Suprapubic skin (tissue), 4 donors: ENCODE measurements at regions not wholly inside any gene's neighbourhood (a gene's known extent, or its start where the extent isn't known, plus 50 kb on each side); places are given as distances from the start of the nearest gene placed in this dataset.

Experiments
- DNase-seq, 2 donors: peaks; one replicate each; pipeline ENCODE4 v3.0.0-alpha.2; 2019; ENCODE audit warnings: low spot score in 2 of 2
- H3K27ac ChIP-seq: fragments of 200-600 bp; sonication (generic); one replicate; pipeline ENCODE4 v1.5.1; 2019
- H3K27me3 ChIP-seq: fragments of 200-600 bp; sonication (generic); one replicate; pipeline ENCODE4 v1.5.1; 2019
- H3K36me3 ChIP-seq: fragments of 200-600 bp; sonication (generic); one replicate; pipeline ENCODE4 v1.5.1; 2019
- H3K4me1 ChIP-seq: fragments of 200-600 bp; sonication (generic); one replicate; pipeline ENCODE4 v1.5.1; 2019
- H3K4me3 ChIP-seq: fragments of 200-600 bp; sonication (generic); one replicate; pipeline ENCODE4 v1.5.1; 2019; ENCODE audit warnings: mild to moderate bottlenecking
- H3K9me3 ChIP-seq: fragments of 200-600 bp; sonication (generic); one replicate; pipeline ENCODE4 v1.5.1; 2019
- CTCF ChIP-seq, 2 donors: fragments of 200-600 bp in 1 of 2; fragments of 450-650 bp in 1 of 2; sonication (generic) in 1 of 2; IDR thresholded peaks; one replicate each; pipeline ENCODE4 v1.5.1; 2016 to 2019; ENCODE audit warnings: antibody characterized with exemption in 2 of 2, mild to moderate bottlenecking in 1 of 2, moderate library complexity in 1 of 2
- EP300 ChIP-seq: sonication (generic); formaldehyde crosslinking; IDR thresholded peaks from one replicate; pipeline ENCODE4 v1.6.1; 2017; ENCODE audit warnings: antibody characterized with exemption
- POLR2A ChIP-seq, 2 donors: fragments of 450-650 bp; IDR thresholded peaks; one replicate each; pipeline ENCODE4 v1.6.1; 2017; ENCODE audit warnings: antibody characterized with exemption in 2 of 2, mild to moderate bottlenecking in 2 of 2, moderate library complexity in 2 of 2
- POLR2AphosphoS5 ChIP-seq, 3 donors: sonication (generic); formaldehyde crosslinking; IDR thresholded peaks; one replicate each; pipeline ENCODE4 v1.6.1; 2017; ENCODE audit warnings: antibody characterized with exemption in 3 of 3
- WGBS: methylation state at CpG from one replicate; pipeline ENCODE4 v1.1.5; 2018; 5-methylcytosine and 5-hydroxymethylcytosine counted together

- 79% methylated on average over 1 of the region's 1 CpG for WGBS
- Histone ChIP-seq H3K9me3 (no peaks in the 10 kb centered on the region), H3K27ac (no peak overlapping the region), H3K4me3 (no peak overlapping the region), H3K36me3 (no peaks in the 10 kb centered on the region), H3K27me3 (no peaks in the 10 kb centered on the region), H3K4me1 (no peaks in the 10 kb centered on the region)
- TF ChIP-seq EP300 (no peak), POLR2AphosphoS5 (IDR thresholded peaks at IDR 0.05) (no peak), POLR2A (IDR thresholded peaks at IDR 0.05) (no peak), CTCF (IDR thresholded peaks at IDR 0.05) (no peak)
- no peak for DNase-seq
Measured at GRCh38 chr12:40551466-40551865, 140.8 kb upstream of the CNTN1 start.

- no peaks in the 10 kb centered on the region for H3K27me3 ChIP-seq
- H3K27ac ChIP-seq: no peak overlapping the region
- DNase-seq: no peak
- H3K4me1 ChIP-seq: no peaks in the 10 kb centered on the region
- H3K9me3 ChIP-seq: no peaks in the 10 kb centered on the region
- 79% methylated on average over 1 of the region's 1 CpG for WGBS
- no peaks in the 10 kb centered on the region for H3K36me3 ChIP-seq
- no peak overlapping the region for H3K4me3 ChIP-seq
- TF ChIP-seq POLR2A (IDR thresholded peaks at IDR 0.05): no peak
- no peak for TF ChIP-seq EP300
- no peak for TF ChIP-seq POLR2AphosphoS5 (IDR thresholded peaks at IDR 0.05)
- no peak for TF ChIP-seq CTCF (IDR thresholded peaks at IDR 0.05)
Measured at GRCh38 chr12:40552868-40553267, 139.4 kb upstream of the CNTN1 start.

DNA sequence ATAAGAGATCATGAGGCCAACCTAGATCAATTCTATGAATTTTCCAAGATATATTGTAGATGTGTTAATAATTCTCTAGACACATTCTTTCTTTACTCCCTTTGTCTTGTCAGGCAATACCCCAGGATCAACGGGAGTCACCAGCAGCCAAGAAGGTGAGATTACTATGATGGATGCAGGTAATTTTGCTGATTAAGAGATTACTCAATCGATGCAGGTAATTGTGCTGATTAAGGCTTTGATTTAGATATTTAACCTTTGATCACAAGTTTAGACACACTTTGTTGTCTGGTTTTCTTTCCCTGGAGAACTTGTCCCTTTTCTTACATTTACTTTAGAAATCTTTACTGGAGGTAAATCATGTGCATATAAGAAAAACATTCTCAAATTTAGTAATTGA lies 134.3 kb upstream of the CNTN1 start:
- TF ChIP-seq POLR2AphosphoS5 (IDR thresholded peaks at IDR 0.05) (no peak), POLR2A (IDR thresholded peaks at IDR 0.05) (no peak), CTCF (IDR thresholded peaks at IDR 0.05) (no peak), EP300 (no peak)
- no peak overlapping the region for H3K4me3 ChIP-seq
- H3K27ac ChIP-seq: no peak overlapping the region
- no peak for DNase-seq
- 88% methylated on average over 2 of the region's 2 CpGs for WGBS
- no peaks in the 10 kb centered on the region for H3K27me3 ChIP-seq
- no peaks in the 10 kb centered on the region for H3K4me1 ChIP-seq
- no peaks in the 10 kb centered on the region for H3K9me3 ChIP-seq
- H3K36me3 ChIP-seq: no peaks in the 10 kb centered on the region

GRCh38 chr12:40559865-40560264 lies 132.4 kb upstream of the CNTN1 start:
- Histone ChIP-seq H3K4me3 (no peak overlapping the region), H3K27me3 (no peaks in the 10 kb centered on the region), H3K9me3 (no peaks in the 10 kb centered on the region), H3K36me3 (no peaks in the 10 kb centered on the region), H3K4me1 (no peaks in the 10 kb centered on the region), H3K27ac (no peak overlapping the region)
- DNase-seq: no peak
- no peak for TF ChIP-seq CTCF (IDR thresholded peaks at IDR 0.05)
- no peak for TF ChIP-seq POLR2A (IDR thresholded peaks at IDR 0.05)
- no peak for TF ChIP-seq POLR2AphosphoS5 (IDR thresholded peaks at IDR 0.05)
- TF ChIP-seq EP300: no peak

DNA sequence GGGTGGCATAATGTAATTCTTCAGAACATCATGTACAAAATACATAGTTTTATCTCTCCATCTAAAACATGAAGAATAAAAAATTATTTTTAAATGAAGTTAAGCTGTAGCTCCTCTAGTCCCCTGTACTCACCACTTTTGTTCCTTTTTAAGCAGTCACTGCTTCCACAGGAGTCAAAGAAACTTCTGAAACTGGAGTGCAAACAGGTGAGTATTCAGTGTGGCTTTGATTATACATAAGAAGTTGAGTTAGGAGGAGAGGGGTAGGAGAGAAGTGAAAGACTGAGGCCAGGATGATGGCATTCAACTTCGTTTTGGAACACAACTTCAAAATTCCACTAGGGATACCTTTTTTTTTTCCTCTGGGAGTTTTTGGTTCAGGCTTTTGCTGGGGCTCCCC lies 131.4 kb upstream of the CNTN1 start:
- no peak overlapping the region for H3K27ac ChIP-seq
- H3K36me3 ChIP-seq: no peaks in the 10 kb centered on the region
- no peak overlapping the region for H3K4me3 ChIP-seq
- no peaks in the 10 kb centered on the region for H3K4me1 ChIP-seq
- H3K27me3 ChIP-seq: no peaks in the 10 kb centered on the region
- DNase-seq: no peak
- no peak for TF ChIP-seq POLR2AphosphoS5 (IDR thresholded peaks at IDR 0.05)
- 36% methylated on average over 1 of the region's 1 CpG for WGBS
- no peaks in the 10 kb centered on the region for H3K9me3 ChIP-seq

GRCh38 chr12:40561395-40561966 lies 130.8 kb upstream of the CNTN1 start:
- Histone ChIP-seq H3K27ac (no peak overlapping the region), H3K27me3 (no peaks in the 10 kb centered on the region), H3K9me3 (no peaks in the 10 kb centered on the region), H3K36me3 (no peaks in the 10 kb centered on the region), H3K4me1 (no peaks in the 10 kb centered on the region), H3K4me3 (no peak overlapping the region)
- no peak for DNase-seq
- WGBS: 85% methylated on average over 4 of the region's 4 CpGs
- TF ChIP-seq CTCF (IDR thresholded peaks at IDR 0.05) (no peak), POLR2AphosphoS5 (IDR thresholded peaks at IDR 0.05) (no peak), POLR2A (IDR thresholded peaks at IDR 0.05) (no peak), EP300 (no peak)
